HEK293 (cell line): ENCODE measurements at regions not wholly inside any gene's neighbourhood (a gene's known extent, or its start where the extent isn't known, plus 50 kb on each side); places are given as distances from the start of the nearest gene placed in this dataset.

ENCODE experiments used
- CTCF ChIA-PET: fragments of 350-600 bp; formaldehyde crosslinking; extraction: SDS; loops from one replicate; lab custom pipeline; 2021; ENCODE audit warnings: antibody characterized with exemption; lab: Yijun Ruan, JAX
- POLR2A ChIA-PET: fragments of 300-600 bp; formaldehyde crosslinking; extraction: SDS; loops from one replicate; lab custom pipeline; 2020; ENCODE audit warnings: antibody characterized with exemption, inconsistent platforms; lab: Yijun Ruan, JAX
- H3K27ac ChIP-seq: fragments of 200-500 bp; sonication (Bioruptor generic); 2 replicates; pipeline ENCODE4 v1.5.1; 2014; ENCODE audit warnings: low read depth, low read length, control low read depth, inconsistent platforms; ENCODE audit errors: extremely low read depth
- H3K36me3 ChIP-seq, 2 experiments: fragments of 200-500 bp in 1 of 2; sonication (Bioruptor generic) in 1 of 2; 1 replicate in 1 of 2; 2 replicates in 1 of 2; pipeline ENCODE4 v1.5.1; 2014 to 2017; ENCODE audit warnings: inconsistent platforms in 2 of 2, low read length in 2 of 2; ENCODE audit not compliant: control insufficient read depth in 2 of 2, insufficient read depth in 1 of 2
- H3K4me1 ChIP-seq: fragments of 200-500 bp; sonication (Bioruptor generic); 2 replicates; pipeline ENCODE4 v1.5.1; 2014; ENCODE audit warnings: mild to moderate bottlenecking, low read length, inconsistent platforms; ENCODE audit not compliant: control insufficient read depth, insufficient read depth
- H3K4me3 ChIP-seq: 2 replicates; pipeline ENCODE4 v1.5.1; 2011; ENCODE audit warnings: low read depth, mild to moderate bottlenecking, control low read depth, low read length, moderate library complexity
- H3K9me3 ChIP-seq: fragments of 200-500 bp; sonication (Bioruptor generic); 2 replicates; pipeline ENCODE4 v1.5.1; 2014; ENCODE audit warnings: low read depth, low read length, inconsistent platforms; ENCODE audit not compliant: control insufficient read depth, insufficient read depth
- HOXA7 ChIP-seq: sonication (generic); formaldehyde crosslinking; IDR thresholded peaks from 2 replicates; pipeline ENCODE4 v1.8.1; 2022; ENCODE audit warnings: missing genetic modification reagents, borderline replicate concordance
- KLF17 ChIP-seq: fragments of 450-650 bp; formaldehyde crosslinking; IDR thresholded peaks from 2 replicates; pipeline ENCODE4 v1.5.1; 2016; ENCODE audit warnings: missing biosample characterization, missing genetic modification characterization
- KLF7 ChIP-seq: fragments of 450-650 bp; formaldehyde crosslinking; IDR thresholded peaks from 2 replicates; pipeline ENCODE4 v1.5.1; 2016; ENCODE audit warnings: missing biosample characterization, missing genetic modification characterization, borderline replicate concordance
- MEIS1 ChIP-seq: sonication (generic); formaldehyde crosslinking; IDR thresholded peaks from 2 replicates; pipeline ENCODE4 v1.8.1; 2022; ENCODE audit warnings: missing genetic modification reagents, mild to moderate bottlenecking, borderline replicate concordance
- SETDB1 ChIP-seq: IDR thresholded peaks from one replicate; pipeline ENCODE4 v1.6.1; 2017; ENCODE audit warnings: mild to moderate bottlenecking, low read length, moderate library complexity, mixed read lengths; ENCODE audit not compliant: insufficient read length
- TRIM28 ChIP-seq: IDR thresholded peaks from 2 replicates; pipeline ENCODE4 v1.6.1; 2011; ENCODE audit warnings: low read length, control low read depth, borderline replicate concordance
- ZBTB7A ChIP-seq: fragments of 450-650 bp; formaldehyde crosslinking; IDR thresholded peaks from 2 replicates; pipeline ENCODE4 v1.5.1; 2016; ENCODE audit warnings: low read depth, missing biosample characterization, missing genetic modification characterization
- ZFP37 ChIP-seq: fragments of 450-650 bp; formaldehyde crosslinking; IDR thresholded peaks from 2 replicates; pipeline ENCODE4 v1.5.1; 2016; ENCODE audit warnings: missing biosample characterization, missing genetic modification characterization
- ZNF140 ChIP-seq: fragments of 450-650 bp; formaldehyde crosslinking; IDR thresholded peaks from 2 replicates; pipeline ENCODE4 v1.5.1; 2016; ENCODE audit warnings: missing biosample characterization, missing genetic modification characterization
- ZNF155 ChIP-seq: fragments of 450-650 bp; formaldehyde crosslinking; IDR thresholded peaks from 2 replicates; pipeline ENCODE4 v1.5.1; 2016; ENCODE audit warnings: missing biosample characterization, missing genetic modification characterization
- ZNF280D ChIP-seq: fragments of 450-650 bp; formaldehyde crosslinking; IDR thresholded peaks from 2 replicates; pipeline ENCODE4 v1.5.1; 2016; ENCODE audit warnings: missing biosample characterization, missing genetic modification characterization
- ZNF292 ChIP-seq: fragments of 450-650 bp; formaldehyde crosslinking; IDR thresholded peaks from 2 replicates; pipeline ENCODE4 v1.5.1; 2016; ENCODE audit warnings: low read depth, missing biosample characterization, missing genetic modification characterization, borderline replicate concordance
- ZNF416 ChIP-seq: fragments of 450-650 bp; formaldehyde crosslinking; IDR thresholded peaks from 2 replicates; pipeline ENCODE4 v1.5.1; 2016; ENCODE audit warnings: missing biosample characterization, missing genetic modification characterization
- ZNF433 ChIP-seq: fragments of 450-650 bp; formaldehyde crosslinking; IDR thresholded peaks from 2 replicates; pipeline ENCODE4 v1.5.1; 2016; ENCODE audit warnings: missing biosample characterization, missing genetic modification characterization, low read depth
- ZNF544 ChIP-seq: fragments of 450-650 bp; formaldehyde crosslinking; IDR thresholded peaks from 2 replicates; pipeline ENCODE4 v1.5.0; 2017; ENCODE audit warnings: missing biosample characterization, missing genetic modification characterization
- ZNF571 ChIP-seq: fragments of 450-650 bp; formaldehyde crosslinking; IDR thresholded peaks from 2 replicates; pipeline ENCODE4 v1.5.0; 2017; ENCODE audit warnings: missing biosample characterization, missing genetic modification characterization
- ZNF670 ChIP-seq: fragments of 450-650 bp; formaldehyde crosslinking; IDR thresholded peaks from 2 replicates; pipeline ENCODE4 v1.5.1; 2016; ENCODE audit warnings: missing biosample characterization, missing genetic modification characterization, low read depth
- ZNF747 ChIP-seq: fragments of 450-650 bp; formaldehyde crosslinking; IDR thresholded peaks from 2 replicates; pipeline ENCODE4 v1.5.1; 2016; ENCODE audit warnings: missing biosample characterization, missing genetic modification characterization
- ZSCAN18 ChIP-seq: fragments of 450-650 bp; formaldehyde crosslinking; IDR thresholded peaks from 2 replicates; pipeline ENCODE4 v1.5.1; 2016; ENCODE audit warnings: missing biosample characterization, missing genetic modification characterization
- TF ChIP-seq, protein P1 (sequence below): fragments of 450-650 bp; formaldehyde crosslinking; conservative IDR thresholded peaks from 2 replicates; pipeline ENCODE4 v1.5.1; 2016; ENCODE audit warnings: low read depth, missing biosample characterization, missing genetic modification characterization
- TF ChIP-seq, protein P2 (sequence below): fragments of 450-650 bp; formaldehyde crosslinking; IDR thresholded peaks from 2 replicates; pipeline ENCODE4; 2016; ENCODE audit warnings: missing biosample characterization, missing genetic modification characterization
- TF ChIP-seq, protein P3 (sequence below): fragments of 450-650 bp; formaldehyde crosslinking; IDR thresholded peaks from 2 replicates; pipeline ENCODE4 v1.5.1; 2016; ENCODE audit warnings: missing biosample characterization, missing genetic modification characterization

DNA sequence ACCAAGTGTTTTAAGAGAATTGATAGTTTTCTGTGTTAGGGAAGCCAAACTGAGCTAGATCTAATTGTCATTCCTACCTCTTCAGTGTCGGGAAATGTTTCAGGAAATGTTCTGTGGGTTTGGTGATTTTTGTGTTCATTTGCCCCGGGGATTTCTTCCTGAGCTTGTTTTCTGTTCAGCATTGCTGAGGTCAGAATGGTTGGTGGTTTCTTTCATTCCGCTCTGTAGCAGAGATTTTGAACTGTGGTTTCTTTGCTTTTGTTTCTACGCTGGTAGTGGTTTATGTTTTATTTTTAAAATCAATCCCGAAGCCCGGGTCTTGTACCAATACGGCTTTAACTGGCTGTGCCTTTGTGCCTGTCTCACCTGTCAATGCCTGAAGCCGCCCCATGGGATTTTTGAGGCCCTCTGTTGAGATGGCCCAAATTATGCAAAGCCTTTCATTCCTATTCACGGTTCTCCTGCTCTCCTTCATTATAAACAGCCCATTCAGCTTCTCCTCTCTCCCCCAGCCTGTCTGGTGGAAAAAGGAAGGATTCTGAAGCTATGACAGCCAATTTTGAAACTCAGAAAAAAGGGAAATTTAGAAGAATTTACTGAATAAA is 417.2 kb upstream of the KAZN start (continued):
- TF ChIP-seq, protein P1, sequence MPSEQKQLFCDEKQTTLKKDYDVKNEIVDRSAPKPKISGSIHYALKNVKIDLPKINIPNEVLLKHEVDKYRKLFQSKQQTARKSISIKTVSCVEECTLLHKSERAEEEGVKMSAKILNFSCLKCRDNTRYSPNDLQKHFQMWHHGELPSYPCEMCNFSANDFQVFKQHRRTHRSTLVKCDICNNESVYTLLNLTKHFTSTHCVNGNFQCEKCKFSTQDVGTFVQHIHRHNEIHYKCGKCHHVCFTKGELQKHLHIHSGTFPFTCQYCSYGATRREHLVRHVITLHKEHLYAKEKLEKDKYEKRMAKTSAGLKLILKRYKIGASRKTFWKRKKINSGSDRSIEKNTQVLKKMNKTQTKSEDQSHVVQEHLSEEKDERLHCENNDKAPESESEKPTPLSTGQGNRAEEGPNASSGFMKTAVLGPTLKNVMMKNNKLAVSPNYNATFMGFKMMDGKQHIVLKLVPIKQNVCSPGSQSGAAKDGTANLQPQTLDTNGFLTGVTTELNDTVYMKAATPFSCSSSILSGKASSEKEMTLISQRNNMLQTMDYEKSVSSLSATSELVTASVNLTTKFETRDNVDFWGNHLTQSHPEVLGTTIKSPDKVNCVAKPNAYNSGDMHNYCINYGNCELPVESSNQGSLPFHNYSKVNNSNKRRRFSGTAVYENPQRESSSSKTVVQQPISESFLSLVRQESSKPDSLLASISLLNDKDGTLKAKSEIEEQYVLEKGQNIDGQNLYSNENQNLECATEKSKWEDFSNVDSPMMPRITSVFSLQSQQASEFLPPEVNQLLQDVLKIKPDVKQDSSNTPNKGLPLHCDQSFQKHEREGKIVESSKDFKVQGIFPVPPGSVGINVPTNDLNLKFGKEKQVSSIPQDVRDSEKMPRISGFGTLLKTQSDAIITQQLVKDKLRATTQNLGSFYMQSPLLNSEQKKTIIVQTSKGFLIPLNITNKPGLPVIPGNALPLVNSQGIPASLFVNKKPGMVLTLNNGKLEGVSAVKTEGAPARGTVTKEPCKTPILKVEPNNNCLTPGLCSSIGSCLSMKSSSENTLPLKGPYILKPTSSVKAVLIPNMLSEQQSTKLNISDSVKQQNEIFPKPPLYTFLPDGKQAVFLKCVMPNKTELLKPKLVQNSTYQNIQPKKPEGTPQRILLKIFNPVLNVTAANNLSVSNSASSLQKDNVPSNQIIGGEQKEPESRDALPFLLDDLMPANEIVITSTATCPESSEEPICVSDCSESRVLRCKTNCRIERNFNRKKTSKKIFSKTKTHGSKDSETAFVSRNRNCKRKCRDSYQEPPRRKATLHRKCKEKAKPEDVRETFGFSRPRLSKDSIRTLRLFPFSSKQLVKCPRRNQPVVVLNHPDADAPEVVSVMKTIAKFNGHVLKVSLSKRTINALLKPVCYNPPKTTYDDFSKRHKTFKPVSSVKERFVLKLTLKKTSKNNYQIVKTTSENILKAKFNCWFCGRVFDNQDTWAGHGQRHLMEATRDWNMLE (tag by site-specific recombination), result no peak
- TF ChIP-seq ZFP37 (no peak), ZNF140 (no peak), MEIS1 (no peak), ZBTB7A (tag by site-specific recombination) (no peak), ZNF670 (no peak), ZNF280D (tag by site-specific recombination) (no peak), ZNF747 (no peak), HOXA7 (no peak), ZNF155 (tag by site-specific recombination) (no peak), ZNF416 (tag by site-specific recombination) (no peak), KLF7 (tag by site-specific recombination) (no peak)

- Histone ChIP-seq H3K4me3 (no peak overlapping the region), H3K9me3 (no peaks in the 10 kb centered on the region), H3K4me1 (no peaks in the 10 kb centered on the region), H3K27ac (no peak overlapping the region), H3K36me3 (no peaks in the 10 kb centered on the region)
- ChIA-PET CTCF (no interaction called here), POLR2A (no interaction called here)
- TF ChIP-seq ZNF571 (tag by site-specific recombination), result no peak
- peak; percentile 18; the same call in 1 of the 2 replicates for TF ChIP-seq TRIM28
These were observed 415.6 kb upstream of the KAZN start for GRCh38 chr1:14182856-14183255.

GRCh38 chr1:14183329-14183728 is 415.2 kb upstream of the KAZN start:
- ChIA-PET POLR2A (no interaction called here), CTCF (no interaction called here)
- no peaks in the 10 kb centered on the region for H3K4me1 ChIP-seq
- H3K9me3 ChIP-seq, result no peaks in the 10 kb centered on the region
- no peak overlapping the region for H3K27ac ChIP-seq
- TF ChIP-seq ZNF544 (tag by site-specific recombination) (no peak), SETDB1 (peak; percentile 12), ZNF292 (tag by site-specific recombination) (no peak), KLF17 (tag by site-specific recombination) (no peak), ZNF433 (tag by site-specific recombination) (no peak), ZSCAN18 (tag by site-specific recombination) (no peak)
- TF ChIP-seq, protein P2, sequence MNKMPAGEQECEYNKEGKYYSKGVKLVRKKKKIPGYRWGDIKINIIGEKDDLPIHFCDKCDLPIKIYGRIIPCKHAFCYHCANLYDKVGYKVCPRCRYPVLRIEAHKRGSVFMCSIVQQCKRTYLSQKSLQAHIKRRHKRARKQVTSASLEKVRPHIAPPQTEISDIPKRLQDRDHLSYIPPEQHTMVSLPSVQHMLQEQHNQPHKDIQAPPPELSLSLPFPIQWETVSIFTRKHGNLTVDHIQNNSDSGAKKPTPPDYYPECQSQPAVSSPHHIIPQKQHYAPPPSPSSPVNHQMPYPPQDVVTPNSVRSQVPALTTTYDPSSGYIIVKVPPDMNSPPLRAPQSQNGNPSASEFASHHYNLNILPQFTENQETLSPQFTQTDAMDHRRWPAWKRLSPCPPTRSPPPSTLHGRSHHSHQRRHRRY (tag by site-specific recombination), result no peak
- TF ChIP-seq, protein P3, sequence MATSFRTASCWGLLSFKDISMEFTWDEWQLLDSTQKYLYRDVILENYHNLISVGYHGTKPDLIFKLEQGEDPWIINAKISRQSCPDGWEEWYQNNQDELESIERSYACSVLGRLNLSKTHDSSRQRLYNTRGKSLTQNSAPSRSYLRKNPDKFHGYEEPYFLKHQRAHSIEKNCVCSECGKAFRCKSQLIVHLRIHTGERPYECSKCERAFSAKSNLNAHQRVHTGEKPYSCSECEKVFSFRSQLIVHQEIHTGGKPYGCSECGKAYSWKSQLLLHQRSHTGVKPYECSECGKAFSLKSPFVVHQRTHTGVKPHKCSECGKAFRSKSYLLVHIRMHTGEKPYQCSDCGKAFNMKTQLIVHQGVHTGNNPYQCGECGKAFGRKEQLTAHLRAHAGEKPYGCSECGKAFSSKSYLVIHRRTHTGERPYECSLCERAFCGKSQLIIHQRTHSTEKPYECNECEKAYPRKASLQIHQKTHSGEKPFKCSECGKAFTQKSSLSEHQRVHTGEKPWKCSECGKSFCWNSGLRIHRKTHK (tag by site-specific recombination), result no peak
- no peaks in the 10 kb centered on the region for H3K36me3 ChIP-seq
- no peak overlapping the region for H3K4me3 ChIP-seq
